ENCODE measurements at regions not wholly inside any gene's neighbourhood (a gene's known extent, or its start where the extent isn't known, plus 50 kb on each side); places are given as distances from the start of the nearest gene placed in this dataset.

DNA sequence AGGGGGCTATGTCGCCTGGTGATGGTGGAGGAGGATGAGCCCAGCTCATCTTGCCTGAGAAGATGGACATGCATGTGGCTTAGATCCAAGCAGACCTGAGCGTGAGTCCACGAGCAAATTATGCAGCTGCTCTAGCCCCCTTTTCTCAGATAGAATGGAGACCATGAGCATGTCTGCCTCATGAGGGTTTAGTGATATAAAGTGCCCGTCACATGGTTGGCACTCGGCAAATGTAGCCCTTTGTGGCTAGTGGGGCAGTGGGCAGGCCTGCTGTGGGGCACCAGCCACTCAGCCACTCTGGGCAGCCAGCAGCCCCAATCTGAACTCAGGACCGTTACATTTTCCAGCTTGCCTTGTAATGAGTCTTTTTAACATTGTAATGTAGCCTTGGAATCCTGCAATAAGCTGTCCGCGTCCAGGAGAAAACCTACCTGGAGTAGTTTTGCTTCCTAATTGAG is 92.1 kb upstream of the HS6ST1 start:
- TF ChIP-seq, protein P1, sequence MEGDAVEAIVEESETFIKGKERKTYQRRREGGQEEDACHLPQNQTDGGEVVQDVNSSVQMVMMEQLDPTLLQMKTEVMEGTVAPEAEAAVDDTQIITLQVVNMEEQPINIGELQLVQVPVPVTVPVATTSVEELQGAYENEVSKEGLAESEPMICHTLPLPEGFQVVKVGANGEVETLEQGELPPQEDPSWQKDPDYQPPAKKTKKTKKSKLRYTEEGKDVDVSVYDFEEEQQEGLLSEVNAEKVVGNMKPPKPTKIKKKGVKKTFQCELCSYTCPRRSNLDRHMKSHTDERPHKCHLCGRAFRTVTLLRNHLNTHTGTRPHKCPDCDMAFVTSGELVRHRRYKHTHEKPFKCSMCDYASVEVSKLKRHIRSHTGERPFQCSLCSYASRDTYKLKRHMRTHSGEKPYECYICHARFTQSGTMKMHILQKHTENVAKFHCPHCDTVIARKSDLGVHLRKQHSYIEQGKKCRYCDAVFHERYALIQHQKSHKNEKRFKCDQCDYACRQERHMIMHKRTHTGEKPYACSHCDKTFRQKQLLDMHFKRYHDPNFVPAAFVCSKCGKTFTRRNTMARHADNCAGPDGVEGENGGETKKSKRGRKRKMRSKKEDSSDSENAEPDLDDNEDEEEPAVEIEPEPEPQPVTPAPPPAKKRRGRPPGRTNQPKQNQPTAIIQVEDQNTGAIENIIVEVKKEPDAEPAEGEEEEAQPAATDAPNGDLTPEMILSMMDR (IDR thresholded peaks at IDR 0.05) = no peak
- no peak for TF ChIP-seq POLR2A (IDR thresholded peaks at IDR 0.05)

Measured in testis (tissue), 2 donors.